Hematopoietic multipotent progenitor cell (in vitro differentiated cells): ENCODE measurements at regions not wholly inside any gene's neighbourhood (a gene's known extent, or its start where the extent isn't known, plus 50 kb on each side); places are given as distances from the start of the nearest gene placed in this dataset.
"Not testable (repeated sequence)": the region's sequence is repeated elsewhere in the genome, so short reads cannot be mapped to it uniquely, and the experiment has no call there.

Source experiments
- DNase-seq, 3 donors: peaks; one replicate each; pipeline ENCODE4 v3.0.0-alpha.2; 2011 to 2015; ENCODE audit warnings: low read depth in 2 of 3, low spot score in 2 of 3

DNA sequence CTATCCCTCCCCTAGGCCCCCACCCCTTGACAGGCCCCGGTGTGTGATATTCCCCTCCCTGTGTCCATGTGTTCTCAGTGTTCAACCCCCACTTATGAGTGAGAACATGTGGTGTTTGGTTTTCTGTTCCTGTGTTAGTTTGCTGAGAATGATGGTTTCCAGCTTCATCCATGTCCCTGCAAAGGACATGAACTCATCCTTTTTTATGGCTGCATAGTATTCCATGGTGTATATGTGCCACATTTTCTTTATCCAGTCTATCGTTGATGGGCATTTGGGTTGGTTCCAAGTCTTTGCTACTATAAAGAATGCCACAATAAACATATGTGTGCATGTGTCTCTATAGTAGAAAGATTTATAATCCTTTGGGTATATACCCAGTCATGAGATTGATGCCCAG is 55.3 kb upstream of the PDZD8 start:
- not testable (repeated sequence) for DNase-seq

DNA sequence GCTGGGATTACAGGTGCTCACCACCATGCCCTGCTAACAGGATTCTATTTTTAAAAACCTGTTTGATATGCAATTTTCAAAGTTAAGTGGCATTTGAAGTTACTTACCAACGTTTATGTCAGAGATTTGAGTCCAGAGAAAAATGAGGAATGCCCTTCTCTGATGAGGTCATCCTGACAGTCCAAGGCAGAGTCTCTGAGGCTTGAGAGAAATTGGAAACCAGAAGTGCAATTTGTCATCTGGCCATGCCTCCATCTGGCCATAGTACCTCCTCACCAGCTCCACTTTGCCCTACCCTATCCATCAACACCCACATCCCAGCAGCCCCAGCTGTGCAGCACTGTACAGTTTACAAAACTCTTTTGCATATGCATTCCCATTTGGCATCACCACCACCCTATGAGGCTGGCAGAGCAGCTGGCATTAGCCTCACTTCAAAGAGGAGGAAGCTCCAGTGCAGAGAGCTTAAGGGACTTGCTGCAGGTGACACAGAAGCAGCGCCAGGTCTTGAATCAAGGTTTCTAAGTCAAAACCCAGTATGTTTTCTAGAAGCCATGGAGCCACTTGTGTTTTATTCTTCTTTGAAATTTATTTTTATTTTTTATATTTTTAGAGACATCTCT is 54.5 kb upstream of the PDZD8 start:
- DNase-seq = no peak

DNA sequence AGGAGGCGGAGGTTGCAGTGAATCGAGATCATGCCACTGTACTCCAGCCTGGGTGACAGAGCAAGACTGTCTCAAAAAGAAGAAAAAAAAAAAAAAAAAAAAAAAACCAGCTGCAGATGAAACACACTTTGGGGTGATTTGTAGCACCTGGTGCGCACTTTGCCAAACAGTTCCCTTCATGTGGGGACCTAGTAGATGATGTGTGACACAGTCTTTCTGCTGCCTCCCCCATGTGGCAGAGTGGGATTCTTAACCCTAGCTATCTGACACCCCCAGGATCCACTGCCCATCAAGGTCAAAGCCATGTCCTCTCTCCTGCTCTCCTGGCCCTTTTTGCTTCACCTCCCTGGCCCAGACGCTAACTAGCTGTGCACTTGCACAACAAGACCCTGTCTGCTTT is 52.1 kb upstream of the PDZD8 start:
- DNase-seq = no peak

DNA sequence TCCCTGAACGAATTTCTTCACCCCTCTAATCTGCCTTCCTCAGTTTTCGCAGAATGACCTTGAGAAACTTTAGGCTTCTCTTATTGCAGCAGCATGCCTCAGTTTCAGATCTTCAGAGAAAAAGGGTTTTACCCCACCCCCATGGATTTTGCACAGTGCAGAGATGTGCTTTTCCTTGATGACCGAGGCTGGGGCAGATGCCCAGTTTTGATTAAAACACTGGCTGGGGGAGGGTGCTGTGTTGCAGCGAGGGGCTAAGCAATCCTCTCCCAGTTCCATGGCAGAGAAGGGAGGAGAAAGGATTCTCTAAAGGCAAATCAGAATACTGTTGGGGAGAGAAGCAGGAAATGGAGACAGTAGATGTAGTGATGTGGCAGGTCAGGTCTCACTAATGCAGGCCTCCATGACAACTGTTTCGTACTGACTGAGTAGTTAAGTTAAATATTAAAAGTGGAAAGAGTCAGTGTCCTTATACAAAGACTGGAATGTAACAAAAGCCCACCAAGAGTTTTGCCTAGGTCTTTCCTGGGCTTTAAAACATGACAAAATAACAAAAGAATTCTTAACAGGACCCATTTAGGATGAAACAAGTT is 50.8 kb upstream of the PDZD8 start:
- DNase-seq = no peak

DNA sequence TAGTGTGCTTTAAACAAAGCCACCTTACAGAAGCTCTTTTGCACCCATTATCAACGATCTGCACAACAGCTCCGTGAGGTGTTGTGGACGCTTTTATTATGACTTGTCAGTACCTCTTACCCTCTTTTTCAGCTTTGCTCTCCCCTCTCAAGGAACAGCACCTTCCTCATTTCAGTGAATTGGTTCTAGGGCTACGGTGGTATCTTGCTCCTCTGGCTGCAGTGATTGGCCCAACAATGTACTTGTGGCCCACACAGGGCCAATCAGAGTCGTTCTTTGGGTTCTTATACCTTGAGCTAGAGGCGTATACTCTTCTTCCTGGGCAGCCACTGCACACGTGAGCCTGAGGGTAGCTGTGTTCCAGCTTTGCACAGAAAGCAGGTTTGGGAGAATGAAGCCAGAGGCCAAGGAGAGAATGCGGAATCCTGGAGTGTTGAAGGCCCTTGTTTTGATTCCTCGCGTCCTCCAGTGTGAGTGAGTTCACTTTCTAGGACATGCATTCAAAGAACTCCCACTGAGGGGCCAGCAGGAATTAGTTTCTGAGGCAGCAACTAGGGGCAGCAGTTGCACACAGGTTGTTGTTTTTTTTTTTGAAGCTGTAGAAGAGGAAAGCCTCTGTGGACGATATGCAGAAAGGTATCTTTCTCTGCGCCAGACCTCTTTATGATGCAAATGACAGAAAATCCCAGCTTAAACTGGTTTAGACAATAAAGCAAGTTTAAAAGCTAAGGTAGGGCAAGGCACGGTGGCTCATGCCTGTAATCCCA is 49.8 kb upstream of the PDZD8 start:
- peak in 1 of 3 donors; percentile 43 for DNase-seq
